ENCODE measurements at regions not wholly inside any gene's neighbourhood (a gene's known extent, or its start where the extent isn't known, plus 50 kb on each side); places are given as distances from the start of the nearest gene placed in this dataset.

DNA sequence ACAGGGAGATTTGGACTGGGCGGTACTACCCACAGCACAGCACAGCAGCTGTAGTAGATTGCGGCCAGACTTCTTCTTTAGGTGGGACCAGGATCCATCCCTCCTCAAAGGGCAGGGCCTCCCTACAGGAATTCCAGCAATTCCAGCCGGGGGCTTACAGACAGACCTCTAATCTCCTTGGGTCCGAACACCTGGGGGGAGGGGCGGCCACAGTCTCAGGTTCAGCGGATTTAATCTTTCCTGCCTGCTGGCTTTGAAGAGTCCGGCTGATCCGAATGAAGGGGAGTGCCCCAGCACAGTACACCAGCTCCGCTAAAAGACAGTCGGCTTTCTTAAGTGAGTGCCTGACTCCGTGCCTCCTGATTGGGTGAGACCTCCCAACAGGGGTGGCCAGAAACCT is 1708.5 kb downstream of the BRINP3 start:
- DNase-seq: no peak
- H4K20me1 ChIP-seq (ENCODE audit: insufficient read depth): no peaks in the 10 kb centered on the region
- H3K79me2 ChIP-seq (ENCODE audit: low read depth): no peaks in the 10 kb centered on the region
- no peaks in the 10 kb centered on the region for H3K9me2 ChIP-seq (ENCODE audit: insufficient read depth)
- no peaks in the 10 kb centered on the region for H3K27me3 ChIP-seq (ENCODE audit: insufficient read depth, low read depth)
- H3K9me3 ChIP-seq (ENCODE audit: insufficient read depth, low read depth): peaks cover 2% of the 10 kb centered on the region; the same call in 1 of the 2 replicates
- ChIA-PET POLR2A (ENCODE audit: unreplicated experiment) (no interaction called here), CTCF (no interaction called here)
- no peak overlapping the region for H3K27ac ChIP-seq
- no peak overlapping the region for H3K4me3 ChIP-seq
- H3F3A ChIP-seq (ENCODE audit: insufficient read depth, low read depth): no peaks in the 10 kb centered on the region
- peak overlapping the region; percentile 31 for H3K4me2 ChIP-seq
- intact Hi-C loops (cut with micrococcal nuclease; ENCODE audit: unreplicated experiment): no loop called here
- H3K36me3 ChIP-seq (ENCODE audit: low read depth): no peaks in the 10 kb centered on the region
- peak overlapping the region; percentile 55; the same call in 1 of the 2 replicates for H2AFZ ChIP-seq
- no TSS peak for BruUV-seq (replicated peaks)
- no peak for TF ChIP-seq CTCF (conservative IDR thresholded peaks at IDR 0.05)
- no peak for TF ChIP-seq EZH2 (IDR thresholded peaks at IDR 0.05; ENCODE audit: low read depth)
- peaks cover 10% of the 10 kb centered on the region for H3K4me1 ChIP-seq (replicated peaks; ENCODE audit: insufficient read depth)

- BruUV-seq (replicated peaks): no TSS peak
- no peaks in the 10 kb centered on the region for H3K36me3 ChIP-seq (ENCODE audit: low read depth)
- no peaks in the 10 kb centered on the region for H3K79me2 ChIP-seq (ENCODE audit: low read depth)
- H3K4me1 ChIP-seq (replicated peaks; ENCODE audit: insufficient read depth): peaks cover 10% of the 10 kb centered on the region
- no peak for TF ChIP-seq EZH2 (IDR thresholded peaks at IDR 0.05; ENCODE audit: low read depth)
- DNase-seq: no peak
- intact Hi-C loops (cut with micrococcal nuclease; ENCODE audit: unreplicated experiment): no loop called here
- no peaks in the 10 kb centered on the region for H3F3A ChIP-seq (ENCODE audit: insufficient read depth, low read depth)
- ChIA-PET POLR2A (ENCODE audit: unreplicated experiment) (no interaction called here), CTCF (interaction anchor here (0.6 kb wide), 1 partner anchor 466 kb away, joined by 3 read pairs; no protein-coding TSS in a partner anchor)
- peak overlapping the region; percentile 55; the same call in 1 of the 2 replicates for H2AFZ ChIP-seq
- H3K27me3 ChIP-seq (ENCODE audit: insufficient read depth, low read depth): no peaks in the 10 kb centered on the region
- H3K9me3 ChIP-seq (ENCODE audit: insufficient read depth, low read depth): peaks cover 2% of the 10 kb centered on the region; the same call in 1 of the 2 replicates
- H3K9me2 ChIP-seq (ENCODE audit: insufficient read depth): no peaks in the 10 kb centered on the region
- no peak overlapping the region for H3K27ac ChIP-seq
- H4K20me1 ChIP-seq (ENCODE audit: insufficient read depth): no peaks in the 10 kb centered on the region
- H3K4me3 ChIP-seq: no peak overlapping the region
- H3K4me2 ChIP-seq: peak overlapping the region; percentile 31
Measured at GRCh38 chr1:188769936-188770335, 1707.7 kb downstream of the BRINP3 start.

DNA sequence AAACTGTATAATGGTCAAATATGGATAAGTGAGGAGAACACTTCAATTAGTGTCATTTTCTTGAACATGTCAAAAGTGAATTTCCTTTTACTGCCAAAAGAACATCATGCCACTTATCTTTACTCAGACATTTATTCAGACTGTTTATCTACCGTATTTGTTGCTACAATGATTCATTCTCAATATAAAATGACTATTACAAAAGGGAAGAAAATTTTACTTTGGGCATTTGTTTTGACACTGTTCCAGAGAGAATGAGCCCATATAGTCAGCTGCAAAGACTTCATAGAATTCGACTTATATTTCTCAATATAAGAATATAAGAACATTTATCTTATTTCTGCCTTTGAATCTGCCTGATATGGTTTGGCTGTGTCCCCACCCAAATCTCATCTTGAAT is 1699.1 kb downstream of the BRINP3 start:
- H3K79me2 ChIP-seq (ENCODE audit: low read depth): no peaks in the 10 kb centered on the region
- H3F3A ChIP-seq (ENCODE audit: insufficient read depth, low read depth): no peaks in the 10 kb centered on the region
- H3K4me1 ChIP-seq (replicated peaks; ENCODE audit: insufficient read depth): no peaks in the 10 kb centered on the region
- TF ChIP-seq EZH2 (IDR thresholded peaks at IDR 0.05; ENCODE audit: low read depth): no peak
- no peak for TF ChIP-seq CTCF (conservative IDR thresholded peaks at IDR 0.05)
- BruUV-seq (replicated peaks): no TSS peak
- no peak overlapping the region for H3K4me2 ChIP-seq
- DNase-seq: no peak
- POLR2A ChIA-PET (ENCODE audit: unreplicated experiment): no interaction called here
- no peaks in the 10 kb centered on the region for H3K27me3 ChIP-seq (ENCODE audit: insufficient read depth, low read depth)
- H4K20me1 ChIP-seq (ENCODE audit: insufficient read depth): no peaks in the 10 kb centered on the region
- H3K36me3 ChIP-seq (ENCODE audit: low read depth): no peaks in the 10 kb centered on the region
- intact Hi-C loops (cut with micrococcal nuclease; ENCODE audit: unreplicated experiment): no loop called here
- no peak overlapping the region for H3K4me3 ChIP-seq
- no peak overlapping the region for H2AFZ ChIP-seq
- H3K9me3 ChIP-seq (ENCODE audit: insufficient read depth, low read depth): no peaks in the 10 kb centered on the region
- CTCF ChIA-PET: no interaction called here
- H3K27ac ChIP-seq: no peak overlapping the region
- no peaks in the 10 kb centered on the region for H3K9me2 ChIP-seq (ENCODE audit: insufficient read depth)

GRCh38 chr1:188782220-188782841 is 1695.3 kb downstream of the BRINP3 start:
- TF ChIP-seq EZH2 (IDR thresholded peaks at IDR 0.05; ENCODE audit: low read depth) (no peak), CTCF (conservative IDR thresholded peaks at IDR 0.05) (peak; percentile 73)
- Histone ChIP-seq H3K4me3 (no peak overlapping the region), H3K4me2 (no peak overlapping the region), H3K27ac (no peak overlapping the region), H2AFZ (no peak overlapping the region), H3K4me1 (replicated peaks; ENCODE audit: insufficient read depth) (no peaks in the 10 kb centered on the region), H3F3A (ENCODE audit: insufficient read depth, low read depth) (no peaks in the 10 kb centered on the region), H3K79me2 (ENCODE audit: low read depth) (no peaks in the 10 kb centered on the region), H4K20me1 (ENCODE audit: insufficient read depth) (no peaks in the 10 kb centered on the region), H3K9me2 (ENCODE audit: insufficient read depth) (no peaks in the 10 kb centered on the region), H3K9me3 (ENCODE audit: insufficient read depth, low read depth) (no peaks in the 10 kb centered on the region), H3K36me3 (ENCODE audit: low read depth) (no peaks in the 10 kb centered on the region), H3K27me3 (ENCODE audit: insufficient read depth, low read depth) (no peaks in the 10 kb centered on the region)
- CTCF ChIA-PET: no interaction called here
- no TSS peak for BruUV-seq (replicated peaks)
- POLR2A ChIA-PET (ENCODE audit: unreplicated experiment): no interaction called here
- peak; percentile 2 to 46 for DNase-seq
- intact Hi-C loops (cut with micrococcal nuclease; ENCODE audit: unreplicated experiment): no loop called here

All from PC-9 (cell line).